Gastrocnemius medialis (tissue), 4 donors: ENCODE measurements at regions not wholly inside any gene's neighbourhood (a gene's known extent, or its start where the extent isn't known, plus 50 kb on each side); places are given as distances from the start of the nearest gene placed in this dataset.

Experiments used
- CTCF ChIP-seq, 5 experiments: fragments of 450-650 bp in 3 of 5; fragments of 200-600 bp in 2 of 5; sonication (generic) in 2 of 5; IDR thresholded peaks in 4 of 5; conservative IDR thresholded peaks in 1 of 5; 1 replicate in 4 of 5; 2 replicates in 1 of 5; pipeline ENCODE4 v1.5.1; 2016 to 2019; ENCODE audit warnings: antibody characterized with exemption in 5 of 5, mild to moderate bottlenecking in 3 of 5, moderate library complexity in 3 of 5
- POLR2A ChIP-seq, 2 donors: fragments of 450-650 bp; IDR thresholded peaks; one replicate each; pipeline ENCODE4 v1.6.1; 2017; ENCODE audit warnings: antibody characterized with exemption in 2 of 2, mild to moderate bottlenecking in 2 of 2, moderate library complexity in 2 of 2

GRCh38 chr5:82673057-82673809 lies 395.1 kb upstream of the RPS23 start:
- TF ChIP-seq CTCF (IDR thresholded peaks at IDR 0.05 in 4 of 5, conservative IDR thresholded peaks at IDR 0.05 in 1 of 5), result no peak
- TF ChIP-seq POLR2A (IDR thresholded peaks at IDR 0.05), result no peak
